ENCODE measurements at regions not wholly inside any gene's neighbourhood (a gene's known extent, or its start where the extent isn't known, plus 50 kb on each side); places are given as distances from the start of the nearest gene placed in this dataset.

DNA sequence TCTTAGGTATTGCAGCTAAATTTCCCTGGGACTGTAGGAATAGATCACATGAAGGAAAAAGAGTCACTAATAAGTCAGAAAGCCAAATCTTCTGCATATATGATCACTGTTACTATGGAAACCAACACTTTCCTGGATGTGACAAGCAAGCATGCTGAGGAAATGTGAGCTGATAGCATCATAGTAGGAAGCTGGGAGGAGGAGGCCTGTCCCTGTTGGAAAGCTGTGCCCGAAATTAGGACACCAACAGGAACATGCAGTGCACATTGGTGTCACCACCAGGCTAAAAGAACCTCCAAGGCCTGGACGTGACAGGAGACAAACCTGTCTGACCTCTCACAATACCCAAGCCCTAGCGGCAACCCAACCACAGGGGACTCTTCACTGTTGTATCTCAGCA is 181.9 kb upstream of the PCSK2 start:
- no peak for DNase-seq (ENCODE audit: extremely low read depth, insufficient read length)
- H3K4me3 ChIP-seq (replicated peaks; ENCODE audit: low read depth, low read length), result no peak overlapping the region
- no peaks in the 10 kb centered on the region for H3K27me3 ChIP-seq (replicated peaks; ENCODE audit: control insufficient read depth, insufficient read depth, low read length)
- TF ChIP-seq, protein P1, sequence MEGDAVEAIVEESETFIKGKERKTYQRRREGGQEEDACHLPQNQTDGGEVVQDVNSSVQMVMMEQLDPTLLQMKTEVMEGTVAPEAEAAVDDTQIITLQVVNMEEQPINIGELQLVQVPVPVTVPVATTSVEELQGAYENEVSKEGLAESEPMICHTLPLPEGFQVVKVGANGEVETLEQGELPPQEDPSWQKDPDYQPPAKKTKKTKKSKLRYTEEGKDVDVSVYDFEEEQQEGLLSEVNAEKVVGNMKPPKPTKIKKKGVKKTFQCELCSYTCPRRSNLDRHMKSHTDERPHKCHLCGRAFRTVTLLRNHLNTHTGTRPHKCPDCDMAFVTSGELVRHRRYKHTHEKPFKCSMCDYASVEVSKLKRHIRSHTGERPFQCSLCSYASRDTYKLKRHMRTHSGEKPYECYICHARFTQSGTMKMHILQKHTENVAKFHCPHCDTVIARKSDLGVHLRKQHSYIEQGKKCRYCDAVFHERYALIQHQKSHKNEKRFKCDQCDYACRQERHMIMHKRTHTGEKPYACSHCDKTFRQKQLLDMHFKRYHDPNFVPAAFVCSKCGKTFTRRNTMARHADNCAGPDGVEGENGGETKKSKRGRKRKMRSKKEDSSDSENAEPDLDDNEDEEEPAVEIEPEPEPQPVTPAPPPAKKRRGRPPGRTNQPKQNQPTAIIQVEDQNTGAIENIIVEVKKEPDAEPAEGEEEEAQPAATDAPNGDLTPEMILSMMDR (IDR thresholded peaks at IDR 0.05; ENCODE audit: insufficient read depth, low read length, poor library complexity, severe bottlenecking), result no peak
- H3K36me3 ChIP-seq (ENCODE audit: control insufficient read depth, insufficient read depth, low read length), result no peaks in the 10 kb centered on the region

DNA sequence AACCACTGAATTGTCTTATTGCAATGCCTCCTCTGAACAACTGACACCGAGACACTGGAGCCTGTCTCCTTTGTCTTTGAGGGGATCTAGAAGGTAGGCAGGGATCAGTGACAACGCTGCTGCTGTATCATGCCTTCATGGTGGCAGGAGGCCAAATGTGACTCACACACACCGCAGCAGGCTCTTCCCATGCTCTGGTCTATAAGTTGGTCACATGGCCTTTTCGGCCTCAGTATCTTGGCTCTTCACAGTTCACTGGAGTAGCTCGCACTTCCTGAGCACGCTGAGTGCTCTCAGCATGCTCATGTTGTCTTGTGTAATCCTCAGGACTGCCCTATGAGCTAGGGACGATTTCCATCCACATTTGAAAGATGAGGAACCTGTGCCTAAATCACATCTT is 167.4 kb upstream of the PCSK2 start:
- no peaks in the 10 kb centered on the region for H3K27me3 ChIP-seq (replicated peaks; ENCODE audit: control insufficient read depth, insufficient read depth, low read length)
- TF ChIP-seq, protein P1 (IDR thresholded peaks at IDR 0.05; ENCODE audit: insufficient read depth, low read length, poor library complexity, severe bottlenecking), result no peak

DNA sequence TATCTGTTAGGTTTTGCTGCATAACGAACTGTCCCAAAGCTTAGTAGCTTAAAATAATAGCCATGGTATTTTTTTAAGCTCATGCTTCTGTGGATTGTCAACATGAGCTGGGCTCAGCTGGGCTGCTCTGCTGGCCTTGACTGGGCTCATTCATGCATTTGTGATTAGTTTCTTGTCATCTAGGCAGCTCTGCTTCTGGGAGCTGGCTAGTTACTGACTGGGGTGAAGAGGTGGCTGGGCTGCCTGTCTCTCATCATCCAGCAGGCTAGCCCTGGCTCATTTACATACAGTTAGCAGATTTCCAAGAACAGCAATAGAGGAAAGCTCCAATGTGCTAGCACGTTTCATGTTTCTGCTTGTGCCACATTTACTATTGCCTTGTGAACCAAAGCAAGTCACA is 165.1 kb upstream of the PCSK2 start:
- no peak for DNase-seq (ENCODE audit: extremely low read depth, insufficient read length)
- TF ChIP-seq, protein P1 (IDR thresholded peaks at IDR 0.05; ENCODE audit: insufficient read depth, low read length, poor library complexity, severe bottlenecking), result no peak
- H3K36me3 ChIP-seq (ENCODE audit: control insufficient read depth, insufficient read depth, low read length), result no peaks in the 10 kb centered on the region
- H3K4me3 ChIP-seq (replicated peaks; ENCODE audit: low read depth, low read length), result no peak overlapping the region
- H3K27me3 ChIP-seq (replicated peaks; ENCODE audit: control insufficient read depth, insufficient read depth, low read length), result no peaks in the 10 kb centered on the region

More for the DNA sequence above, 167.4 kb upstream of the PCSK2 start:
- DNase-seq (ENCODE audit: extremely low read depth, insufficient read length), result no peak
- H3K4me3 ChIP-seq (replicated peaks; ENCODE audit: low read depth, low read length), result no peak overlapping the region
- H3K36me3 ChIP-seq (ENCODE audit: control insufficient read depth, insufficient read depth, low read length), result no peaks in the 10 kb centered on the region

DNA sequence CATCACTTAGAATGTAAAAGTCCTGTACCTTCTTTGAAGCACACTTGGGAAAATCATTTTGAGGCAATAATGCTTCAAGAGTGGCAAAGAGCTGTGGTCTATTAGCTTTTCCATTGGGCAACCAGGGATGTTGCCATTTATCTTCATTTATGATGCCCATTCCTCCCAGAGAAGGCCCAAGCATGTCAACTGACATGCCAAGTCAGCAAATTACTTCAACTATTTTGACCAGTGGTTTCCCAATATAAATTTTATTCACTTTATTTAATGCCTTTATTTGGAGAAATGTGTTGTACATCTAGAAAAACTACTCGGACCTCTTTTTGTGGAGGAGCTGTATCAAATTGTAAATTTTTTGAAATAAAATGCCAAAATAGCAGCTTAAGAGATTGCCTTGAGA is 164.1 kb upstream of the PCSK2 start:
- no peak for DNase-seq (ENCODE audit: extremely low read depth, insufficient read length)
- H3K27me3 ChIP-seq (replicated peaks; ENCODE audit: control insufficient read depth, insufficient read depth, low read length), result no peaks in the 10 kb centered on the region
- no peak overlapping the region for H3K4me3 ChIP-seq (replicated peaks; ENCODE audit: low read depth, low read length)
- H3K36me3 ChIP-seq (ENCODE audit: control insufficient read depth, insufficient read depth, low read length), result no peaks in the 10 kb centered on the region
- TF ChIP-seq, protein P1 (IDR thresholded peaks at IDR 0.05; ENCODE audit: insufficient read depth, low read length, poor library complexity, severe bottlenecking), result no peak

DNA sequence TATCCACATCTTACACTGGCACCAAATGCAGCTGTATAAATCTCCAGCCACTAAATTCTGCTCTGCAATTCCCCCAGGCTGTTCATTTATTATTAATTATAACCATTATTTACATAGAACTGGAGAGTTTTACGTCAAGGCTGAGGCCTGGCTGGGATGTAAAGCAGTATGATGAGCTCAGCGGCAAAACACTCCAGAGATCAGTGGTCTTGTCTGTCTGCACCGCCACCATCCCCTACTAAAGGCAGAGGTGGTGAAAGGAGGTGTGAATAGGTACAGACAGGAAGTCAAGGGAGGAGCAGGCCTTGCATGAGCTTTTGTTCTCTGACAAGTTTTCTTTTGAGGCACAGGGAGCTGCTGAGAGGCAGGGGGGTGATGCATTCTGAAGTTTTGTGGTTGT is 159.9 kb upstream of the PCSK2 start:
- TF ChIP-seq, protein P1 (IDR thresholded peaks at IDR 0.05; ENCODE audit: insufficient read depth, low read length, poor library complexity, severe bottlenecking), result no peak
- no peaks in the 10 kb centered on the region for H3K27me3 ChIP-seq (replicated peaks; ENCODE audit: control insufficient read depth, insufficient read depth, low read length)
- no peak for DNase-seq (ENCODE audit: extremely low read depth, insufficient read length)
- no peak overlapping the region for H3K4me3 ChIP-seq (replicated peaks; ENCODE audit: low read depth, low read length)
- no peaks in the 10 kb centered on the region for H3K36me3 ChIP-seq (ENCODE audit: control insufficient read depth, insufficient read depth, low read length)

DNA sequence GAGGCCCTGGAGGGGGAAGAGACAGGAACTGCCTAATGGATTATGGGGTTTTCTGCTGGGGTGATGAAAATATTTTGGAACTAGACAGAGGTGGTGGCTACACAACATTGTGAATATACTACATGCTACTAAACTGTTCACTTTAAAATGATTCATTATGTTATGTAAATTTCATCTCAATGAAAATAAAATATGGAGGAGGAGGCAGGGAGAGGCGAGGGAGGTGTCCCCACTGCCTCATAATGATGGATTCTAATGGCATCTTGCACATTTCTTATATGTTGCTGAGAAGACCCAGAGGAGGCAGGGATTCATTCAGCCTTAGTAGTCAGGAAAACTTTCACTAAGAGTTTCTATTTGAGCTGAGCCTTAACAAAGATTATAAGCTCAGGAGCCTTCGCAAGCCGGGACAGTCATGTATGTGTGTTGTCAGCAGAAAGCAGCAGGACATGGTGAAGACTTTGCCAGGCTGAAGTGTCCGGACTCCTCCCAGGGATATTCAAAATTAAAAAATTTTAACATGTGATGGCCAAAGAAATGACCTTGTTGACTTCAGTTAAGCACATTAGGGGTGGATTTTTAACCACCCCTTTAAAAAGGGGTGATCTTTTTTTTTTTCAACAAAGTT is 158.6 kb upstream of the PCSK2 start:
- Histone ChIP-seq H3K4me3 (replicated peaks; ENCODE audit: low read depth, low read length) (no peak overlapping the region), H3K36me3 (ENCODE audit: control insufficient read depth, insufficient read depth, low read length) (no peaks in the 10 kb centered on the region), H3K27me3 (replicated peaks; ENCODE audit: control insufficient read depth, insufficient read depth, low read length) (no peaks in the 10 kb centered on the region)
- TF ChIP-seq, protein P1 (IDR thresholded peaks at IDR 0.05; ENCODE audit: insufficient read depth, low read length, poor library complexity, severe bottlenecking), result no peak
- DNase-seq (ENCODE audit: extremely low read depth, insufficient read length), result no peak

All from GM06990 (cell line).